SU-DHL-6 (cell line): ENCODE measurements at regions not wholly inside any gene's neighbourhood (a gene's known extent, or its start where the extent isn't known, plus 50 kb on each side); places are given as distances from the start of the nearest gene placed in this dataset.

Experiments
- H2AFZ ChIP-seq: fragments of 200-600 bp; sonication (generic); 2 replicates; pipeline ENCODE4 v1.6.1; 2014; ENCODE audit warnings: low read depth, mild to moderate bottlenecking, moderate library complexity, mixed read lengths, antibody characterized with exemption, low read length; ENCODE audit not compliant: severe bottlenecking
- H3F3A ChIP-seq: fragments of 200-600 bp; shearing (Covaris generic); 2 replicates; pipeline ENCODE4 v1.6.0; 2016; ENCODE audit warnings: antibody characterized with exemption, mild to moderate bottlenecking; ENCODE audit not compliant: insufficient read depth
- H3K27ac ChIP-seq: fragments of 200-600 bp; sonication (generic); 2 replicates; pipeline ENCODE4 v1.5.1; 2016; ENCODE audit warnings: low read depth, mild to moderate bottlenecking, low read length, moderate library complexity, mixed read lengths
- H3K27me3 ChIP-seq: fragments of 200-600 bp; sonication (generic), shearing (Covaris generic); 2 replicates; pipeline ENCODE4 v1.6.0; 2014; ENCODE audit warnings: mild to moderate bottlenecking, low read length
- H3K36me3 ChIP-seq: fragments of 200-600 bp; sonication (generic); 2 replicates; pipeline ENCODE4 v1.6.1; 2014; ENCODE audit warnings: mild to moderate bottlenecking, low read length, mixed read lengths
- H3K4me2 ChIP-seq: fragments of 300-600, 200-600 bp; shearing (Covaris generic), sonication (generic); 2 replicates; pipeline ENCODE4 v1.6.0; 2014; ENCODE audit warnings: low read length, low read depth, mild to moderate bottlenecking; ENCODE audit not compliant: poor library complexity, severe bottlenecking
- H3K4me3 ChIP-seq: fragments of 200-600 bp; sonication (generic); 2 replicates; pipeline ENCODE4 v1.5.1; 2014; ENCODE audit warnings: antibody characterized with exemption, low read length, mild to moderate bottlenecking, mixed read lengths; ENCODE audit not compliant: insufficient read depth, poor library complexity, severe bottlenecking
- H3K79me2 ChIP-seq: fragments of 200-600 bp; sonication (generic); 2 replicates; pipeline ENCODE4 v1.6.1; 2014; ENCODE audit warnings: mild to moderate bottlenecking, low read length, moderate library complexity; ENCODE audit not compliant: insufficient read depth
- H3K9ac ChIP-seq: fragments of 200-600 bp; sonication (generic); 2 replicates; pipeline ENCODE4 v1.7.0; 2014; ENCODE audit warnings: mild to moderate bottlenecking, low read length
- H3K9me2 ChIP-seq: fragments of 200-600 bp; sonication (generic); replicated peaks from 2 replicates; pipeline ENCODE4 v1.6.1; 2014; ENCODE audit warnings: low read length; ENCODE audit not compliant: insufficient read depth
- H3K9me3 ChIP-seq: fragments of 200-600 bp; sonication (generic); 2 replicates; pipeline ENCODE4 v1.6.1; 2014; ENCODE audit warnings: low read length, mixed read lengths; ENCODE audit not compliant: insufficient read depth
- H4K20me1 ChIP-seq: fragments of 200-600 bp; sonication (generic); 2 replicates; pipeline ENCODE4 v1.6.1; 2014; ENCODE audit warnings: low read depth, mild to moderate bottlenecking, antibody characterized with exemption, low read length, moderate library complexity, mixed read lengths
- EZH2phosphoT487 ChIP-seq: fragments of 200-600 bp; sonication (generic), shearing (Covaris generic); conservative IDR thresholded peaks from 2 replicates; pipeline ENCODE4 v1.6.1; 2018; ENCODE audit warnings: mild to moderate bottlenecking, antibody characterized with exemption, low read length, moderate library complexity, mixed read lengths
- TF ChIP-seq, protein P1 (sequence below): fragments of 200-600 bp; sonication (generic); IDR thresholded peaks from one replicate; pipeline ENCODE4 v1.5.1; 2017; ENCODE audit warnings: antibody characterized with exemption, mild to moderate bottlenecking, low read length, moderate library complexity; ENCODE audit not compliant: insufficient read depth, poor library complexity, severe bottlenecking

GRCh38 chr5:37971483-37972024 is 131.7 kb upstream of the GDNF start:
- no peak for TF ChIP-seq EZH2phosphoT487
- TF ChIP-seq, protein P1, sequence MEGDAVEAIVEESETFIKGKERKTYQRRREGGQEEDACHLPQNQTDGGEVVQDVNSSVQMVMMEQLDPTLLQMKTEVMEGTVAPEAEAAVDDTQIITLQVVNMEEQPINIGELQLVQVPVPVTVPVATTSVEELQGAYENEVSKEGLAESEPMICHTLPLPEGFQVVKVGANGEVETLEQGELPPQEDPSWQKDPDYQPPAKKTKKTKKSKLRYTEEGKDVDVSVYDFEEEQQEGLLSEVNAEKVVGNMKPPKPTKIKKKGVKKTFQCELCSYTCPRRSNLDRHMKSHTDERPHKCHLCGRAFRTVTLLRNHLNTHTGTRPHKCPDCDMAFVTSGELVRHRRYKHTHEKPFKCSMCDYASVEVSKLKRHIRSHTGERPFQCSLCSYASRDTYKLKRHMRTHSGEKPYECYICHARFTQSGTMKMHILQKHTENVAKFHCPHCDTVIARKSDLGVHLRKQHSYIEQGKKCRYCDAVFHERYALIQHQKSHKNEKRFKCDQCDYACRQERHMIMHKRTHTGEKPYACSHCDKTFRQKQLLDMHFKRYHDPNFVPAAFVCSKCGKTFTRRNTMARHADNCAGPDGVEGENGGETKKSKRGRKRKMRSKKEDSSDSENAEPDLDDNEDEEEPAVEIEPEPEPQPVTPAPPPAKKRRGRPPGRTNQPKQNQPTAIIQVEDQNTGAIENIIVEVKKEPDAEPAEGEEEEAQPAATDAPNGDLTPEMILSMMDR = no peak
- Histone ChIP-seq H3K9ac (no peak overlapping the region), H3F3A (no peaks in the 10 kb centered on the region), H4K20me1 (no peaks in the 10 kb centered on the region), H3K9me2 (no peaks in the 10 kb centered on the region), H3K79me2 (no peaks in the 10 kb centered on the region), H3K4me3 (no peak overlapping the region), H3K27me3 (no peaks in the 10 kb centered on the region), H3K27ac (no peak overlapping the region), H3K4me2 (no peak overlapping the region), H3K9me3 (no peaks in the 10 kb centered on the region), H2AFZ (no peak overlapping the region), H3K36me3 (no peaks in the 10 kb centered on the region)

DNA sequence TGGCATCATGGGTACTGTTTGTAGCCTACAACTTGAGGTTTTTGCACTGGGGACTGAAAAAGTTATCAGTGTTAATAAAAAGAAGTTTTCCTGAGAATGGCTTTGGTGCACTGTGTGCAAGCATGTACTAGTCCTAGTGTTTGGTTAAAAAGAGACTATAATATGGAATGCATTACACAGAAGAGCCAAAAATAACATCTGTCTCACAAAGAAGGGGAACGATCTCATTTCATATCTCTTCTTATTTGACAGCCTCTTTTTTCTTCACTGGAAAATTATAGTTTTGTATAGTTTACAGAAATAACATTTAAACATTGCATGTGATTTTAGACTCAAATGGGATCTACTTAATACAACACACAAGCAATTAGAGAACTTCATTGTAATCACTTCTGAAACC is 127.0 kb upstream of the GDNF start:
- Histone ChIP-seq H3F3A (no peaks in the 10 kb centered on the region), H3K27ac (no peak overlapping the region), H3K4me3 (no peak overlapping the region), H4K20me1 (no peaks in the 10 kb centered on the region), H3K9me2 (no peaks in the 10 kb centered on the region), H3K36me3 (no peaks in the 10 kb centered on the region), H3K79me2 (no peaks in the 10 kb centered on the region), H3K27me3 (no peaks in the 10 kb centered on the region), H3K9me3 (no peaks in the 10 kb centered on the region), H3K4me2 (no peak overlapping the region), H2AFZ (no peak overlapping the region), H3K9ac (no peak overlapping the region)
- TF ChIP-seq EZH2phosphoT487 = no peak
- TF ChIP-seq, protein P1 = no peak

- H2AFZ ChIP-seq = no peak overlapping the region
- no peak for TF ChIP-seq EZH2phosphoT487
- no peaks in the 10 kb centered on the region for H3K9me2 ChIP-seq
- H3K4me3 ChIP-seq = no peak overlapping the region
- no peaks in the 10 kb centered on the region for H3K27me3 ChIP-seq
- no peaks in the 10 kb centered on the region for H3K36me3 ChIP-seq
- no peak overlapping the region for H3K27ac ChIP-seq
- H3K9me3 ChIP-seq = no peaks in the 10 kb centered on the region
- H3K79me2 ChIP-seq = no peaks in the 10 kb centered on the region
- H4K20me1 ChIP-seq = no peaks in the 10 kb centered on the region
- H3K9ac ChIP-seq = no peak overlapping the region
- H3F3A ChIP-seq = no peaks in the 10 kb centered on the region
- no peak overlapping the region for H3K4me2 ChIP-seq
These were observed 126.5 kb upstream of the GDNF start for GRCh38 chr5:37966291-37966690.

DNA sequence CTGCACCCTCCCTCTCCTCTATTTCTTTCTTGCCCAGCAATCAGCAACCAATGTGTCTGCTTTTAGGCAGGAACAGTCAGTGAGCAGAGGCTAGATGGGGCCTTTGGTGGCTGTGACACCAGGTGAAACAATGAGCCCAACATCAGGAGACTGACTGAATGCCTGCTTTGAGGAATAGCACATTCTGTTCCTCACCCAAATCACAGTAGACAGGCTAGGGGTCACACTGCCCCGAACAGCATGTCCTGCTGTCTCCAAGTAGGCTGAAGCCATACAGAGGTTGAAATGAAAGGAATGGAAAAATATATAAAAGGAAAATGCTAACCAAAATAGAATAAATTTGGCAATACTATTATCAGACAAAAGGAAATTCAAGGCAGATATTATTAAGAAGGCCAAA is 122.5 kb upstream of the GDNF start:
- no peaks in the 10 kb centered on the region for H3K36me3 ChIP-seq
- no peak overlapping the region for H2AFZ ChIP-seq
- H3K27me3 ChIP-seq = no peaks in the 10 kb centered on the region
- TF ChIP-seq, protein P1 = no peak
- TF ChIP-seq EZH2phosphoT487 = no peak
- no peak overlapping the region for H3K4me2 ChIP-seq
- no peak overlapping the region for H3K27ac ChIP-seq
- H3K9me3 ChIP-seq = peaks cover 10% of the 10 kb centered on the region
- H3K79me2 ChIP-seq = no peaks in the 10 kb centered on the region
- no peaks in the 10 kb centered on the region for H3K9me2 ChIP-seq
- H3K4me3 ChIP-seq = no peak overlapping the region
- H3K9ac ChIP-seq = no peak overlapping the region
- H3F3A ChIP-seq = no peaks in the 10 kb centered on the region
- no peaks in the 10 kb centered on the region for H4K20me1 ChIP-seq
